ENCODE measurements at regions not wholly inside any gene's neighbourhood (a gene's known extent, or its start where the extent isn't known, plus 50 kb on each side); places are given as distances from the start of the nearest gene placed in this dataset.

- TF ChIP-seq, protein P1, sequence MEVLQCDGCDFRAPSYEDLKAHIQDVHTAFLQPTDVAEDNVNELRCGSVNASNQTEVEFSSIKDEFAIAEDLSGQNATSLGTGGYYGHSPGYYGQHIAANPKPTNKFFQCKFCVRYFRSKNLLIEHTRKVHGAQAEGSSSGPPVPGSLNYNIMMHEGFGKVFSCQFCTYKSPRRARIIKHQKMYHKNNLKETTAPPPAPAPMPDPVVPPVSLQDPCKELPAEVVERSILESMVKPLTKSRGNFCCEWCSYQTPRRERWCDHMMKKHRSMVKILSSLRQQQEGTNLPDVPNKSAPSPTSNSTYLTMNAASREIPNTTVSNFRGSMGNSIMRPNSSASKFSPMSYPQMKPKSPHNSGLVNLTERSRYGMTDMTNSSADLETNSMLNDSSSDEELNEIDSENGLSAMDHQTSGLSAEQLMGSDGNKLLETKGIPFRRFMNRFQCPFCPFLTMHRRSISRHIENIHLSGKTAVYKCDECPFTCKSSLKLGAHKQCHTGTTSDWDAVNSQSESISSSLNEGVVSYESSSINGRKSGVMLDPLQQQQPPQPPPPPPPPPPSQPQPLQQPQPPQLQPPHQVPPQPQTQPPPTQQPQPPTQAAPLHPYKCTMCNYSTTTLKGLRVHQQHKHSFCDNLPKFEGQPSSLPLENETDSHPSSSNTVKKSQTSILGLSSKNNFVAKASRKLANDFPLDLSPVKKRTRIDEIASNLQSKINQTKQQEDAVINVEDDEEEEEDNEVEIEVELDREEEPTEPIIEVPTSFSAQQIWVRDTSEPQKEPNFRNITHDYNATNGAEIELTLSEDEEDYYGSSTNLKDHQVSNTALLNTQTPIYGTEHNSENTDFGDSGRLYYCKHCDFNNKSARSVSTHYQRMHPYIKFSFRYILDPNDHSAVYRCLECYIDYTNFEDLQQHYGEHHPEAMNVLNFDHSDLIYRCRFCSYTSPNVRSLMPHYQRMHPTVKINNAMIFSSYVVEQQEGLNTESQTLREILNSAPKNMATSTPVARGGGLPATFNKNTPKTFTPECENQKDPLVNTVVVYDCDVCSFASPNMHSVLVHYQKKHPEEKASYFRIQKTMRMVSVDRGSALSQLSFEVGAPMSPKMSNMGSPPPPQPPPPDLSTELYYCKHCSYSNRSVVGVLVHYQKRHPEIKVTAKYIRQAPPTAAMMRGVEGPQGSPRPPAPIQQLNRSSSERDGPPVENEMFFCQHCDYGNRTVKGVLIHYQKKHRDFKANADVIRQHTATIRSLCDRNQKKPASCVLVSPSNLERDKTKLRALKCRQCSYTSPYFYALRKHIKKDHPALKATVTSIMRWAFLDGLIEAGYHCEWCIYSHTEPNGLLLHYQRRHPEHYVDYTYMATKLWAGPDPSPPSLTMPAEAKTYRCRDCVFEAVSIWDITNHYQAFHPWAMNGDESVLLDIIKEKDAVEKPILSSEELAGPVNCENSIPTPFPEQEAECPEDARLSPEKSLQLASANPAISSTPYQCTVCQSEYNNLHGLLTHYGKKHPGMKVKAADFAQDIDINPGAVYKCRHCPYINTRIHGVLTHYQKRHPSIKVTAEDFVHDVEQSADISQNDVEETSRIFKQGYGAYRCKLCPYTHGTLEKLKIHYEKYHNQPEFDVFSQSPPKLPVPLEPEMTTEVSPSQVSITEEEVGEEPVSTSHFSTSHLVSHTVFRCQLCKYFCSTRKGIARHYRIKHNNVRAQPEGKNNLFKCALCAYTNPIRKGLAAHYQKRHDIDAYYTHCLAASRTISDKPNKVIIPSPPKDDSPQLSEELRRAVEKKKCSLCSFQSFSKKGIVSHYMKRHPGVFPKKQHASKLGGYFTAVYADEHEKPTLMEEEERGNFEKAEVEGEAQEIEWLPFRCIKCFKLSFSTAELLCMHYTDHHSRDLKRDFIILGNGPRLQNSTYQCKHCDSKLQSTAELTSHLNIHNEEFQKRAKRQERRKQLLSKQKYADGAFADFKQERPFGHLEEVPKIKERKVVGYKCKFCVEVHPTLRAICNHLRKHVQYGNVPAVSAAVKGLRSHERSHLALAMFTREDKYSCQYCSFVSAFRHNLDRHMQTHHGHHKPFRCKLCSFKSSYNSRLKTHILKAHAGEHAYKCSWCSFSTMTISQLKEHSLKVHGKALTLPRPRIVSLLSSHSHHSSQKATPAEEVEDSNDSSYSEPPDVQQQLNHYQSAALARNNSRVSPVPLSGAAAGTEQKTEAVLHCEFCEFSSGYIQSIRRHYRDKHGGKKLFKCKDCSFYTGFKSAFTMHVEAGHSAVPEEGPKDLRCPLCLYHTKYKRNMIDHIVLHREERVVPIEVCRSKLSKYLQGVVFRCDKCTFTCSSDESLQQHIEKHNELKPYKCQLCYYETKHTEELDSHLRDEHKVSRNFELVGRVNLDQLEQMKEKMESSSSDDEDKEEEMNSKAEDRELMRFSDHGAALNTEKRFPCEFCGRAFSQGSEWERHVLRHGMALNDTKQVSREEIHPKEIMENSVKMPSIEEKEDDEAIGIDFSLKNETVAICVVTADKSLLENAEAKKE (CRISPR knock-in tag; IDR thresholded peaks at IDR 0.05): no peak
- TF ChIP-seq ZNF114 (CRISPR knock-in tag; IDR thresholded peaks at IDR 0.05): no peak
- TF ChIP-seq, protein P2, sequence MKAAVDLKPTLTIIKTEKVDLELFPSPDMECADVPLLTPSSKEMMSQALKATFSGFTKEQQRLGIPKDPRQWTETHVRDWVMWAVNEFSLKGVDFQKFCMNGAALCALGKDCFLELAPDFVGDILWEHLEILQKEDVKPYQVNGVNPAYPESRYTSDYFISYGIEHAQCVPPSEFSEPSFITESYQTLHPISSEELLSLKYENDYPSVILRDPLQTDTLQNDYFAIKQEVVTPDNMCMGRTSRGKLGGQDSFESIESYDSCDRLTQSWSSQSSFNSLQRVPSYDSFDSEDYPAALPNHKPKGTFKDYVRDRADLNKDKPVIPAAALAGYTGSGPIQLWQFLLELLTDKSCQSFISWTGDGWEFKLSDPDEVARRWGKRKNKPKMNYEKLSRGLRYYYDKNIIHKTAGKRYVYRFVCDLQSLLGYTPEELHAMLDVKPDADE (IDR thresholded peaks at IDR 0.05): no peak
- TF ChIP-seq, protein P3, sequence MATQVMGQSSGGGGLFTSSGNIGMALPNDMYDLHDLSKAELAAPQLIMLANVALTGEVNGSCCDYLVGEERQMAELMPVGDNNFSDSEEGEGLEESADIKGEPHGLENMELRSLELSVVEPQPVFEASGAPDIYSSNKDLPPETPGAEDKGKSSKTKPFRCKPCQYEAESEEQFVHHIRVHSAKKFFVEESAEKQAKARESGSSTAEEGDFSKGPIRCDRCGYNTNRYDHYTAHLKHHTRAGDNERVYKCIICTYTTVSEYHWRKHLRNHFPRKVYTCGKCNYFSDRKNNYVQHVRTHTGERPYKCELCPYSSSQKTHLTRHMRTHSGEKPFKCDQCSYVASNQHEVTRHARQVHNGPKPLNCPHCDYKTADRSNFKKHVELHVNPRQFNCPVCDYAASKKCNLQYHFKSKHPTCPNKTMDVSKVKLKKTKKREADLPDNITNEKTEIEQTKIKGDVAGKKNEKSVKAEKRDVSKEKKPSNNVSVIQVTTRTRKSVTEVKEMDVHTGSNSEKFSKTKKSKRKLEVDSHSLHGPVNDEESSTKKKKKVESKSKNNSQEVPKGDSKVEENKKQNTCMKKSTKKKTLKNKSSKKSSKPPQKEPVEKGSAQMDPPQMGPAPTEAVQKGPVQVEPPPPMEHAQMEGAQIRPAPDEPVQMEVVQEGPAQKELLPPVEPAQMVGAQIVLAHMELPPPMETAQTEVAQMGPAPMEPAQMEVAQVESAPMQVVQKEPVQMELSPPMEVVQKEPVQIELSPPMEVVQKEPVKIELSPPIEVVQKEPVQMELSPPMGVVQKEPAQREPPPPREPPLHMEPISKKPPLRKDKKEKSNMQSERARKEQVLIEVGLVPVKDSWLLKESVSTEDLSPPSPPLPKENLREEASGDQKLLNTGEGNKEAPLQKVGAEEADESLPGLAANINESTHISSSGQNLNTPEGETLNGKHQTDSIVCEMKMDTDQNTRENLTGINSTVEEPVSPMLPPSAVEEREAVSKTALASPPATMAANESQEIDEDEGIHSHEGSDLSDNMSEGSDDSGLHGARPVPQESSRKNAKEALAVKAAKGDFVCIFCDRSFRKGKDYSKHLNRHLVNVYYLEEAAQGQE (IDR thresholded peaks at IDR 0.05; ENCODE audit: unreplicated experiment): no peak
- TF ChIP-seq CREB1 (CRISPR knock-in tag; IDR thresholded peaks at IDR 0.05; ENCODE audit: low read depth): no peak
These were observed 307.6 kb upstream of the FBXO33 start (continued) for GRCh38 chr14:39739796-39740195.

Data from GM23338 (cell line).